Activated T-cell treated with anti-CD3 and anti-CD28 coated beads, Interleukin-2, amount 50 U/mL, for 4 hours (primary cell): ENCODE measurements at regions not wholly inside any gene's neighbourhood (a gene's known extent, or its start where the extent isn't known, plus 50 kb on each side); places are given as distances from the start of the nearest gene placed in this dataset.
"Not testable (repeated sequence)": the region's sequence is repeated elsewhere in the genome, so short reads cannot be mapped to it uniquely, and the experiment has no call there.

Source experiments
- ATAC-seq, 2 donors: fragments of 200-7000 bp; cut with Tn5 transposase; one replicate each; pipeline ENCODE4 v1.10.0; 2021
- DNase-seq: peaks from one replicate; pipeline ENCODE4 v3.0.0-alpha.2; 2020
- H3K27me3 Mint-ChIP-seq: one replicate; pipeline ENCODE4 v1.8.0; 2021; ENCODE audit warnings: low read depth, mixed read lengths
- H3K36me3 Mint-ChIP-seq: one replicate; pipeline ENCODE4 v1.8.0; 2022; ENCODE audit warnings: mixed read lengths; ENCODE audit not compliant: insufficient read depth
- H3K4me1 Mint-ChIP-seq: one replicate; pipeline ENCODE4 v1.8.0; 2021; ENCODE audit warnings: low read depth, mixed read lengths
- H3K4me3 Mint-ChIP-seq: one replicate; pipeline ENCODE4 v1.8.0; 2021; ENCODE audit warnings: mild to moderate bottlenecking, moderate library complexity, mixed read lengths
- H3K9me3 Mint-ChIP-seq: one replicate; pipeline ENCODE4 v1.8.0; 2021; ENCODE audit warnings: mixed read lengths

DNA sequence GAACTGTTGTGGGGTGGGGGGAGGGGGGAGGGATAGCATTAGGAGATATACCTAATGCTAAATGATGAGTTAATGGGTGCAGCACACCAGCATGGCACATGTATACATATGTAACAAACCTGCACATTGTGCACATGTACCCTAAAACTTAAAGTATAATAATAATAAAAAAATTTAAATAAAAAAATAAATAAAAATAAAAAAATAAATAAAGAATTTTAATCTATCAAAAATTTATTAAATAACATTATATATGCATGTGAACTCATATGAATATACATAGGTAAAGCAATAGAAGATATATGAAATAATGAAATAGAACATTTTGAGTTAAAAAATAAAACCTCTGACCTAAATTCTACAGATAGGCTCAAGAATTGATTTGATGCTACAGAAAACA lies 764.2 kb upstream of the LRATD1 start:
- not testable (repeated sequence) for ATAC-seq, H3K27me3 Mint-ChIP-seq, H3K4me3 Mint-ChIP-seq, DNase-seq, H3K4me1 Mint-ChIP-seq, H3K36me3 Mint-ChIP-seq
- H3K9me3 Mint-ChIP-seq = peaks cover 20% of the 10 kb centered on the region

DNA sequence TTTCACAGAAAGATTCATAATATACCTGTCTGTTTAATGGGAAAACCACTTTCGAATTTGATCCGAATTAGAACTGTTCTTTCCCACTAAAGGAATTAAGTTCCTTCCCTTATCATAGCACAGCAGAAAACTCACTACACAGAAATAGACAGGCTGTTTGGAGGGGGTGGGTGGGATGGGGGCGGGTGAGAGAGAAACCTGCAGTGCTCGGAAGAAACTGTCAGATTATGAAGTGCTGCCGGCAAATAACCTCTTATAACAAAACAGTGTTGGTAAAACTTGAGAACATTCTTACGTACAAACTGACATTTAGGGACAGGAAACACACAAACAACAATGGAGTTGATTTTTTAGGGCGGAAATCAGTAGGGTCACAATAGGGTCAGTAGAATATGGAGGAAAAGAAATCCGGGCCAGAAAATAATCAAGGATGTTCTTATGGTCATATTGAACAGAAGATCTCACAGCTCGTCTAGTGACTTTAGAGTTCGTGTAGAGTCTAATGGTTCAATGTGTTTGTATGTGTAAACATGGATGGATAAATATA lies 756.0 kb upstream of the LRATD1 start:
- no peaks in the 10 kb centered on the region for H3K9me3 Mint-ChIP-seq
- no peak overlapping the region for H3K4me3 Mint-ChIP-seq
- H3K36me3 Mint-ChIP-seq = no peaks in the 10 kb centered on the region
- ATAC-seq (no peak), DNase-seq (no peak)
- H3K27me3 Mint-ChIP-seq = no peaks in the 10 kb centered on the region
- H3K4me1 Mint-ChIP-seq = no peaks in the 10 kb centered on the region

DNA sequence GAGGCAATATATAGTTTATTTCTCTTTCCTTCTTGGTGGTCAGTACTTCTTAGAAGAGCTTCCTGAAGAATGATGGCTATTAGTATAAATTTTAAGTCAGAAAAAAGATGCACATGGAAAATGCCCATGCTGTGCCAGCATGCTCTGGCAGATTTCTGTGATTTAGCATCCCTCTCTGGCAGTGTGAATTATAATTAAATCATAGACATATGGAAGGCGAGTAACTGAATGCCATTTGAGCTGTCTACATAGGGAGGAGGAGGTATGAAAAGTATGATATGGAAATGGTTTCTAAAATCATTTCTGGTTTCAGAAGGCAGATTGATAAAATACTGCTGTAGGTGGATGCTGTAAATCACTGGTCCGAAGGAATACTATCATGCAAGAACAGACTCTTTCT lies 754.9 kb upstream of the LRATD1 start:
- H3K36me3 Mint-ChIP-seq = no peaks in the 10 kb centered on the region
- no peaks in the 10 kb centered on the region for H3K27me3 Mint-ChIP-seq

DNA sequence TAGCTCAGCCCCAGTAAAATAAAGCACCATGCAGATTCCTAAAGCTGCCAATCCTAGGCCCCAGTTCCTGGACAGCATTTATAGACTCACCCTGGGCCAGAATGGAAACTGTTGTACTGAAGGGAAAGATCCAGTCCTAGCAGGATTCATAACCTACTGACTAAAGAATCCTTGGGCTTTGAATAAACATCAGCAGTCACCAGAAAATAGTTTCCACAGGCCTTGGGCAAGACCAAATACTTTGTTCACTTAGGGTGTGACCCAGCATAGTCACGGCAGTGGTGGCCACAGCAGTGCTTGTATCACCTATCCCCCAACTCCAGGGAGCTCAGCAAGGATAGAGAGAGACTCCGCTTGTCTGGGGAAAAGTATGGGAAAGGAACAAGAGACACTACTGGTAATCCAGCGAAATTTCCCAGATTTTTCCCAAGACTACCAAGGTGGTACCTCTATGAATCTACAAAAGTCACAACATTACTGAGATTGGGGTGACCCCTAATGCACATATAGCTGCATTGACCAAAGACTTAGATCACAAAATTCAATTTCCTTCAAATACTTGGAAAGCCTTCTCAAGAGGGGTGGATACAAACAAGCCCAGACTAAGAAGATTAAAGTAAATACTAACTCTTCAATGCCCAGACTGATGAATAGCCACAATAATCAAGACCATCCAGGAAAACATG lies 748.1 kb upstream of the LRATD1 start:
- no peak for DNase-seq
- Mint-ChIP-seq H3K4me3 (no peak overlapping the region), H3K27me3 (no peaks in the 10 kb centered on the region), H3K4me1 (no peaks in the 10 kb centered on the region), H3K9me3 (peaks cover 4% of the 10 kb centered on the region), H3K36me3 (no peaks in the 10 kb centered on the region)
- ATAC-seq = no peak

More for the DNA sequence above, 754.9 kb upstream of the LRATD1 start:
- Mint-ChIP-seq H3K4me1 (no peaks in the 10 kb centered on the region), H3K4me3 (no peak overlapping the region), H3K9me3 (no peaks in the 10 kb centered on the region)
- DNase-seq = no peak
- no peak for ATAC-seq

DNA sequence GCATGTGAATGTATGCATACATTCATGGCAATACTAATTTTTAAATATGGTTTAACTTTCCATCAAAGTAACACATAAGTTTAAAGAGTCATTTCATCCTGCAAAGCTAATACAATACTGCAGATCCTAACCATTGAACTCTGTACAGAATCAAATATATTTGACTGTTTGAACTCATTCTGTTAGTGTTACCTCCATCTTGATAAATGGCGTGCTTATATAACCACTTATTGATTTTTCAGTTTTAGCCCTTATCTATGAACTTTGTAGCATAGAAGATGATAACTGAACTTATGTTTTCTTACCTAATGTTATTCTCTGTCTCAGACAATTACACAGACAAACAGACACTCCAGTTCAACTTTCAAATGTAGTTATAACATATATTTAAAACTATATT lies 731.0 kb upstream of the LRATD1 start:
- Mint-ChIP-seq H3K27me3 (no peaks in the 10 kb centered on the region), H3K4me3 (no peak overlapping the region), H3K9me3 (peaks cover 3% of the 10 kb centered on the region), H3K4me1 (no peaks in the 10 kb centered on the region), H3K36me3 (no peaks in the 10 kb centered on the region)
- ATAC-seq = no peak
- DNase-seq = no peak

DNA sequence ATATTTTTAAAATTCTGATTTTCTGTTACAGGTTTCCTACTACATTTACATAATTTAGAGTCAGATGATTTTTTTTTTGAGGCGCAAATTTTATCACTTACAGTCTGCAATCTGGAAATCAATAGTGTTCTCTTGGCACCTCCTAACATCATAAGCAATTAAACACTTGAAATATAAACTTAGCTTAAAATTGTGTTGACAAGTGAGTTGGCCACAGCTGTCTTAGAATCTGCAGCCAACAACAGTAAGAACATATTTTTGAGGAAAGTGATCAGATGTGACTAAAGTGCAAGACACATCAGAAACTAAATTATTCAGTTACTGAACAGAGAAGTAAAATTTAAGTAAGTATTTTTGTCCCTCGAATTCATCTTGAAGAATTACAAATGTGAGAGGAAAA lies 726.7 kb upstream of the LRATD1 start:
- no peak overlapping the region for H3K4me3 Mint-ChIP-seq
- H3K4me1 Mint-ChIP-seq = no peaks in the 10 kb centered on the region
- no peak for DNase-seq
- no peak for ATAC-seq
- H3K9me3 Mint-ChIP-seq = no peaks in the 10 kb centered on the region
- H3K36me3 Mint-ChIP-seq = no peaks in the 10 kb centered on the region
- H3K27me3 Mint-ChIP-seq = no peaks in the 10 kb centered on the region

DNA sequence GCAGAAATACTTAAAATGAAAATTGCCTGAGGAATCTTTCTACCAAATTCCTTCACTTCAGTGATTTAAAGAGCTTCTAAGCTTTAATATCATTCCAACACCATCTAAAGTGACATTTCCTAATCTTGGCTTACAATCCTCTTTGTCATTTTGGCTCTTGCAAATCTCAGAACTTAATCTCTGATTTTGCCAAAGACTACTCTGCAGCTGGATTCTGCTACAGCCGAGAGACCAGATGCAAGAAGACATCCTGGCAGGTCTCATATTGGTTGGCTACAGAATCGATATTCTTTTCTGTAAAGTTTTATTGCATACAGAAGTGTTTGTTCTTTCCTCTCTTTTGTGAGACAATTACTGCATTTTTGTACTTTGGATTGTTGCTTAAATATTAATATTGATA lies 716.5 kb upstream of the LRATD1 start:
- Mint-ChIP-seq H3K36me3 (no peaks in the 10 kb centered on the region), H3K9me3 (peaks cover 8% of the 10 kb centered on the region), H3K27me3 (no peaks in the 10 kb centered on the region), H3K4me1 (no peaks in the 10 kb centered on the region), H3K4me3 (no peak overlapping the region)
- DNase-seq = no peak
- ATAC-seq = no peak

DNA sequence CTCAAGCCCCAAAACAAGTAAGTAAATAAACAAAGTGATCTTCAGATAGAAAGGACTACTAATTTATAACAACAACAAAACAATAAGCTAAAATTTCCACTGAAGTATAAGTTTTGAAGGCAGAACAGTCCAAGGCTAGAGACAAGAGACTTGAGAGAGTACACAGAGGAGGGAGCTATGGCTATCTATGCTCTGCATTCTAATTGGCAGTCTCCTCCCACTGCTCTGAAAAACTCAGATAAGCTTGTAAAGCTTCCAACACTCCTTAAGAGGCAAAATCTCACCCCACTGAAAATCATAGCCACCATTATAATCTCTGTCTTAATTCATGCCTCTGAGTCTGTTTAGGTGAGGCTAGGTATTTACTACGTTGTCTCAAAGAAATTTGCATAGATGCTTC lies 714.6 kb upstream of the LRATD1 start:
- no peak overlapping the region for H3K4me3 Mint-ChIP-seq

DNA sequence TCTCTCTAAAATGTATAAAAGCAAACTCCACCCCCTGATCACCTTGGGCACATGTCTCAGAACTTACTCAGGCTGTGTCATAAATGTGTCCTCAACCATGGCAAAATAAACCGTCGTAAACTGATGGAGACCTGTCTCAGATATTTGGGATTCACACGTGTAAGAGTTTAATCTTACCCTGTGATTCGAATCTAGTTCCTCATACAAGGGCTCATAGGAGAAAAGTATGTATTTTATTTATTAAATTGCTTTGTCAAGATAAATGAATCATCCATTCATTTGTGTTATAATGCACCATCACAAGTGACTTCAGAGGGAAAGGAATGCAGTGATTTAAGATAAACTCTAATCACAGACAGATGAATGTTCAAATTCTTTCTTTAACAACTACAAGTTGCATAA lies 712.5 kb upstream of the LRATD1 start:
- Mint-ChIP-seq H3K27me3 (no peaks in the 10 kb centered on the region), H3K9me3 (peaks cover 16% of the 10 kb centered on the region), H3K4me3 (no peak overlapping the region), H3K4me1 (no peaks in the 10 kb centered on the region), H3K36me3 (no peaks in the 10 kb centered on the region)
- DNase-seq (no peak), ATAC-seq (no peak)

More for the DNA sequence above, 714.6 kb upstream of the LRATD1 start:
- DNase-seq (no peak), ATAC-seq (no peak)
- H3K4me1 Mint-ChIP-seq = no peaks in the 10 kb centered on the region
- no peaks in the 10 kb centered on the region for H3K36me3 Mint-ChIP-seq
- H3K9me3 Mint-ChIP-seq = peaks cover 10% of the 10 kb centered on the region
- no peaks in the 10 kb centered on the region for H3K27me3 Mint-ChIP-seq

DNA sequence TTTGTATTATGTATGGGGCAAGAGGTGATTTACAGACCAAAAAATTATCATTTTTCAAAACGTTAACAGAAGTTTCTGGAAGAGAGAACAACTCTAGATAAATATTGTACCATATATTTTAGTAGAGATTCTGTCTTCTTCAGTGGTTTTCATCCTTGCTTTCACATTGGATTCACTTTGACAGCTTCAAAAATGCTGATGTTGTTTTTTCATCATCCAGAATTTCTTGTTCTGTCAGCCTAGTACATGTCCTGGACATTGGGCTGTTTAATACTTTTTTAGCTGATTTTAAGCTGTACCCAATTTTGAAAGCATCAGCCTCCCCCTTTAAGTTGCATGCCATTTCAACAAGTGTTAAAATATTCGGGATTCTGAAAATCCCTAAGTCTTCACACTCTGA lies 711.3 kb upstream of the LRATD1 start:
- H3K9me3 Mint-ChIP-seq = peaks cover 16% of the 10 kb centered on the region
- H3K36me3 Mint-ChIP-seq = no peaks in the 10 kb centered on the region
- H3K27me3 Mint-ChIP-seq = no peaks in the 10 kb centered on the region
- DNase-seq (no peak), ATAC-seq (no peak)
- H3K4me3 Mint-ChIP-seq = no peak overlapping the region
- no peaks in the 10 kb centered on the region for H3K4me1 Mint-ChIP-seq

DNA sequence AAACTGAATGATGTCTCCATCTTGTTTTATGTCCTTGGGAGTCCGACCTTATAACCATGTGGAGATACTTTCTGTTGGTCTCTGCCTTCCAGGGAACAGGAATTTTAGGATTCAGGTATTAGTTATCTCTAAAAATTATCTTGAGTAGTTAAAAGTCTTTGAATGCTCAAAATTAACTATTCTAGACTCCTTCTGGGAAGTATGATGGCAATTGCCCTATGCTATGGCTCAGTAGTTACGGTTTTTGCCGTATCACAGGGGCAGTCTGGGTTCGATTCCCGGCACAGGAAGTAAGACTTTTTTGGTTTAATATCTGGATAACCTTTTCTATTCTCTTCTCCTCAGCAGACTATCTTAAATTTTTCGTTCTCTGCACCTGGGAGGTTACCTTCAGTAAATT lies 708.7 kb upstream of the LRATD1 start:
- H3K4me1 Mint-ChIP-seq = no peaks in the 10 kb centered on the region
- H3K27me3 Mint-ChIP-seq = no peaks in the 10 kb centered on the region
- DNase-seq (no peak), ATAC-seq (no peak)
- H3K36me3 Mint-ChIP-seq = no peaks in the 10 kb centered on the region
- peaks cover 23% of the 10 kb centered on the region for H3K9me3 Mint-ChIP-seq
- H3K4me3 Mint-ChIP-seq = no peak overlapping the region

DNA sequence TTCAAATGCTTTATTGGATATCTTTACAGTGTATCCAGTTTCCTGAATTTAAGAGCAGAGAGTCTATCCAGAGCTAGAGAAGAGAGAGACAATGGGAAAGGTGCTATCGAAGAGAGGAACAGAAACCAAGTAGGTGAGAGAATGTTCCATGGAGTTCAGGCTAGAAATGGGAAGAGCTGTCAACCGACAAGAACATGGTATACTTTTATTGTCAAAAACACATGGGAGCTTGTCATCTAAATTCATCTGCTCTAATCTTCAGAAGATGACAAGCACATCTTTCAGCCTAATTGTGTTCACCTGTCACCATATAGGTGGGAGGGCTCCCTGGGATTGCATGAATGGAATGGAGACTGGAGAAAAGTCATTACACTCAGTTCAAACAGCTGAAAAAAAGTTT lies 690.4 kb upstream of the LRATD1 start:
- H3K4me1 Mint-ChIP-seq = no peaks in the 10 kb centered on the region
- ATAC-seq (no peak), DNase-seq (no peak)
- H3K4me3 Mint-ChIP-seq = no peak overlapping the region
- H3K27me3 Mint-ChIP-seq = no peaks in the 10 kb centered on the region
- H3K36me3 Mint-ChIP-seq = no peaks in the 10 kb centered on the region
- peaks cover 6% of the 10 kb centered on the region for H3K9me3 Mint-ChIP-seq

DNA sequence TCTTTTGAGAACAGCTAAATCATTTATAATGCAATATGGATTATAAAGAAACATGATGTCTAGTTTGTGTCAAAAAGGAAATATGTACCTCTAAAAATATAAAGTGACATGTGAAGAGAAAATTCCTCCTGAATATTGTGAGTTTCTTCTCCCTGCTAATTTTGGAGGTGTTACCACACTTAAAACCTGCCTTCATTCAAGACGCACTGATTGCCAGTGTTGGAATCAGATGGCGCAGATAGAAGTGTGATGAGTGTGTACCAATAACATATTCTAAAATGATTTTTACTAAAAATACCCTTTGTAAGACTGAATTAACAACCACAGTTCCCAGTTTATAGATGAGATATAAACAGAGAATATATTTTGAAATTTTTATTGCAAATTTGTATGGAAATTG lies 681.8 kb upstream of the LRATD1 start:
- Mint-ChIP-seq H3K4me3 (no peak overlapping the region), H3K9me3 (peaks cover 12% of the 10 kb centered on the region), H3K4me1 (no peaks in the 10 kb centered on the region), H3K27me3 (no peaks in the 10 kb centered on the region), H3K36me3 (no peaks in the 10 kb centered on the region)
- DNase-seq (no peak), ATAC-seq (no peak)

DNA sequence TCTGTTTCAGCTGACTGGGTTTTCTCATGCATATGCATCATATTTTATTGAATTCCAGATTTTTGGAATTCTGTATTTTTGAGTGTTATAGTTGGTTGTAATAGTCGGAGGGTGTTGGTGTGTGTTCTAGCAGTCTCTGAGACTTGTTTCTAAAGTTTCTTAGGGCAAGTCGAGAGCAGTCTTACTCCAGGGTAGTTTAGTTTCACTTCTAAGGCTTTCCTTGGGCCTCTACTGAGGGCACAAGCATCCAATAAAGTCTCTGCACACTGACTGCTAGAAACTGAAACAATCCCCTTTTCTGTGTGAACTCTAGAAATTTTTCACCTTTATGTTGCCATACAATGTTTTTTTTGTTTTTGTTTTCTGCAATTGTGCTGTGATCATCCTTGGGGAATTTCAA lies 663.7 kb upstream of the LRATD1 start:
- H3K36me3 Mint-ChIP-seq = no peaks in the 10 kb centered on the region
- H3K9me3 Mint-ChIP-seq = peaks cover 13% of the 10 kb centered on the region
- H3K27me3 Mint-ChIP-seq = no peaks in the 10 kb centered on the region
- DNase-seq (no peak), ATAC-seq (no peak)
- H3K4me3 Mint-ChIP-seq = no peak overlapping the region
- H3K4me1 Mint-ChIP-seq = no peaks in the 10 kb centered on the region

DNA sequence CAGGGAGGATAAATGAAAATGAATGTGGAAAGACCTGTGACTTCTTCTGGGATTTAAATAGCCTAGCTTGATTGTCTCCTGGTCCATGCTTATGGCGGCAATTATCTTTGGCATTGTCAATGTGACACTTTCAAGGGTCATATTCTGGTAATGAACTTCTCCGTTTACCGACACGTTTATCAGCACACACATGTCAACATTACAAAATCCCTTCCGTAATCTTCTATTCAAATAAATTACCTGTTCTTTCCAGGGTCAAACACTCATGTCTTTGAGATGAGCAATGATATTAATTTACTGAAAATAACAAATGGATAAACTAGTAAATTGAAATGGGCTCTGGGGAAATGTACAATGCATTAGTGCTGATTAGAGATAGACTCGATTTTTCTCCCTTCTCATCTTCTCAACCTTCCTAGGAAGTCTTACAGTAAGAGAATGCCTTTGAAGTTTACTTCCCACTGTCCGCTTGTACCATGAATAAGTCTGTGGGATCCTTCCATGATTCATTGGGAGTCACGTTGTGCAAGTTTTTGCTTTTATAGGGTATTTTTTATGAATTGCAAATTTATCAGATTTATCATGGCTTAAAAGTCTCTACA lies 646.3 kb upstream of the LRATD1 start:
- no peaks in the 10 kb centered on the region for H3K4me1 Mint-ChIP-seq
- no peaks in the 10 kb centered on the region for H3K36me3 Mint-ChIP-seq
- DNase-seq = no peak
- H3K4me3 Mint-ChIP-seq = no peak overlapping the region
- H3K27me3 Mint-ChIP-seq = no peaks in the 10 kb centered on the region
- ATAC-seq = no peak
- H3K9me3 Mint-ChIP-seq = peaks cover 18% of the 10 kb centered on the region
